ENCODE measurements at regions not wholly inside any gene's neighbourhood (a gene's known extent, or its start where the extent isn't known, plus 50 kb on each side); places are given as distances from the start of the nearest gene placed in this dataset.

DNA sequence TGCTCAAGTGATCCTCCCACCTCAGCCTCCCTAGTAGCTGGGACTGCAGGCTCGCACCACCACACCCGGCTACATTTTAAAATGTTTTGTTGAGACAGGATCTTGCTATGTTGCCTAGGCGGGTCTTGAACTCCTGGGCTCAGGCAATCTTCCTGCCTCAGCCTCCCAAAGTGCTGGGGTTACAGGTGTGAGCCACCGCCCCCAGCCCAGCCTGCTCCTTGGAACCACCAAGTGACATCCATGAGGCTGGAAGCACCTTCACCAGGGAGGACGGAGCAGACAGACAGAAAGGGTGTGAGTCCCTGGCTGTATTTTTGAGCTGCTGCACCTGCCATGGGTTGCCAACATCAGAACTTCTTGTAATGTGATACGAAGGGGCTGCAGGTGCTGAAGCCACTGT lies 62.3 kb upstream of the UBE3C start:
- no peaks in the 10 kb centered on the region for H3K36me3 ChIP-seq (ENCODE audit: control insufficient read depth in 1 of 2, insufficient read depth in 2 of 2, low read length in 2 of 2)
- H4K20me1 ChIP-seq (ENCODE audit: insufficient read depth) = no peaks in the 10 kb centered on the region
- TF ChIP-seq MAX (IDR thresholded peaks at IDR 0.05) = no peak
- TF ChIP-seq, protein P1, sequence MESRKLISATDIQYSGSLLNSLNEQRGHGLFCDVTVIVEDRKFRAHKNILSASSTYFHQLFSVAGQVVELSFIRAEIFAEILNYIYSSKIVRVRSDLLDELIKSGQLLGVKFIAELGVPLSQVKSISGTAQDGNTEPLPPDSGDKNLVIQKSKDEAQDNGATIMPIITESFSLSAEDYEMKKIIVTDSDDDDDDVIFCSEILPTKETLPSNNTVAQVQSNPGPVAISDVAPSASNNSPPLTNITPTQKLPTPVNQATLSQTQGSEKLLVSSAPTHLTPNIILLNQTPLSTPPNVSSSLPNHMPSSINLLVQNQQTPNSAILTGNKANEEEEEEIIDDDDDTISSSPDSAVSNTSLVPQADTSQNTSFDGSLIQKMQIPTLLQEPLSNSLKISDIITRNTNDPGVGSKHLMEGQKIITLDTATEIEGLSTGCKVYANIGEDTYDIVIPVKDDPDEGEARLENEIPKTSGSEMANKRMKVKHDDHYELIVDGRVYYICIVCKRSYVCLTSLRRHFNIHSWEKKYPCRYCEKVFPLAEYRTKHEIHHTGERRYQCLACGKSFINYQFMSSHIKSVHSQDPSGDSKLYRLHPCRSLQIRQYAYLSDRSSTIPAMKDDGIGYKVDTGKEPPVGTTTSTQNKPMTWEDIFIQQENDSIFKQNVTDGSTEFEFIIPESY (IDR thresholded peaks at IDR 0.05; ENCODE audit: extremely low read depth, insufficient replicate concordance, low read length) = no peak
- intact Hi-C loops (cut with micrococcal nuclease) = no loop called here
- DNase-seq (ENCODE audit: low read depth, low spot score) (no peak), ATAC-seq (no peak)
- no peak overlapping the region for H2AFZ ChIP-seq (ENCODE audit: low read depth, low read length, poor library complexity, severe bottlenecking)
- RAD21 ChIA-PET (ENCODE audit: low non-redundant PET in 1 of 2, low total read pairs in 2 of 2, uncharacterized antibody in 2 of 2, unreplicated experiment in 2 of 2) = no interaction called here
- no peaks in the 10 kb centered on the region for H3K79me2 ChIP-seq (ENCODE audit: insufficient read depth, low read length)
- H3K9me2 ChIP-seq (ENCODE audit: insufficient read depth) = no peaks in the 10 kb centered on the region
- POLR2A ChIA-PET = no interaction called here
- H3K9ac ChIP-seq (ENCODE audit: low read length) = no peak overlapping the region
- H3K9me3 ChIP-seq (ENCODE audit: control insufficient read depth in 1 of 2, insufficient read depth in 1 of 2, low read depth in 1 of 2, low read length in 2 of 2) = no peaks in the 10 kb centered on the region
- no peak overlapping the region for H3K27ac ChIP-seq (ENCODE audit: low read depth, low read length)
- no peak overlapping the region for H3K4me2 ChIP-seq (ENCODE audit: low read length)
- peaks cover 3 to 16% of the 10 kb centered on the region in 2 experiments; a peak in 3 of 4 replicates for H3K4me1 ChIP-seq (ENCODE audit: control insufficient read depth in 1 of 2, insufficient read depth in 2 of 2, low read length in 2 of 2)
- H3K4me3 ChIP-seq (replicated peaks in 1 of 2; ENCODE audit: low read depth in 1 of 2, low read length in 2 of 2) = no peak overlapping the region
- no TSS peak for BruUV-seq (replicated peaks)
- no peaks in the 10 kb centered on the region for H3K27me3 ChIP-seq (ENCODE audit: insufficient read depth, low read length)
- CTCF ChIA-PET = no interaction called here

- ChIA-PET POLR2A (no interaction called here), CTCF (no interaction called here), RAD21 (ENCODE audit: low non-redundant PET in 1 of 2, low total read pairs in 2 of 2, uncharacterized antibody in 2 of 2, unreplicated experiment in 2 of 2) (no interaction called here)
- Histone ChIP-seq H3K27me3 (ENCODE audit: insufficient read depth, low read length) (no peaks in the 10 kb centered on the region), H3K4me3 (replicated peaks in 1 of 2; ENCODE audit: low read depth in 1 of 2, low read length in 2 of 2) (no peak overlapping the region), H3K27ac (ENCODE audit: low read depth, low read length) (no peak overlapping the region), H3K79me2 (ENCODE audit: insufficient read depth, low read length) (no peaks in the 10 kb centered on the region), H4K20me1 (ENCODE audit: insufficient read depth) (no peaks in the 10 kb centered on the region), H3K4me2 (ENCODE audit: low read length) (no peak overlapping the region), H2AFZ (ENCODE audit: low read depth, low read length, poor library complexity, severe bottlenecking) (no peak overlapping the region), H3K9me3 (ENCODE audit: control insufficient read depth in 1 of 2, insufficient read depth in 1 of 2, low read depth in 1 of 2, low read length in 2 of 2) (no peaks in the 10 kb centered on the region), H3K4me1 (ENCODE audit: control insufficient read depth in 1 of 2, insufficient read depth in 2 of 2, low read length in 2 of 2) (peaks cover 3 to 16% of the 10 kb centered on the region in 2 experiments; a peak in 3 of 4 replicates), H3K9ac (ENCODE audit: low read length) (no peak overlapping the region), H3K9me2 (ENCODE audit: insufficient read depth) (no peaks in the 10 kb centered on the region), H3K36me3 (ENCODE audit: control insufficient read depth in 1 of 2, insufficient read depth in 2 of 2, low read length in 2 of 2) (no peaks in the 10 kb centered on the region)
- BruUV-seq (replicated peaks) = no TSS peak
- intact Hi-C loops (cut with micrococcal nuclease) = no loop called here
- DNase-seq (ENCODE audit: low read depth, low spot score) (no peak), ATAC-seq (no peak)
- TF ChIP-seq CTCF (IDR thresholded peaks at IDR 0.05 in 2 of 3, conservative IDR thresholded peaks at IDR 0.05 in 1 of 3; ENCODE audit: borderline replicate concordance in 1 of 3, insufficient read depth in 1 of 3, low read depth in 2 of 3, low read length in 2 of 3) = no peak
- TF ChIP-seq CBX3 (IDR thresholded peaks at IDR 0.05; ENCODE audit: low read depth) = no peak
- TF ChIP-seq SP1 (IDR thresholded peaks at IDR 0.05; ENCODE audit: low read depth) = no peak
- TF ChIP-seq SIN3A (IDR thresholded peaks at IDR 0.05; ENCODE audit: low read depth) = no peak
- no peak for TF ChIP-seq POLR2A (IDR thresholded peaks at IDR 0.05; ENCODE audit: borderline replicate concordance, extremely low read depth, insufficient read depth, insufficient read length)
- TF ChIP-seq JUND (IDR thresholded peaks at IDR 0.05) = no peak
- TF ChIP-seq ATF3 (IDR thresholded peaks at IDR 0.05) = no peak
- no peak for TF ChIP-seq ZFX (IDR thresholded peaks at IDR 0.05)
- TF ChIP-seq TCF7L2 (IDR thresholded peaks at IDR 0.05; ENCODE audit: borderline replicate concordance, extremely low read depth, insufficient read depth, insufficient read length) = no peak
- no peak for TF ChIP-seq POLR2AphosphoS5 (IDR thresholded peaks at IDR 0.05; ENCODE audit: low read depth, low read length)
- no peak for TF ChIP-seq FOSL1 (IDR thresholded peaks at IDR 0.05; ENCODE audit: low read depth)
- no peak for TF ChIP-seq MAX (IDR thresholded peaks at IDR 0.05)
- TF ChIP-seq EZH2 (IDR thresholded peaks at IDR 0.05) = no peak
- TF ChIP-seq ELF1 (IDR thresholded peaks at IDR 0.05; ENCODE audit: borderline replicate concordance, low read depth) = no peak
- no peak for TF ChIP-seq ZNF274 (IDR thresholded peaks at IDR 0.05; ENCODE audit: low read depth, low read length)
These were observed 61.7 kb upstream of the UBE3C start for GRCh38 chr7:157077021-157077420.

Measured in HCT116 (cell line).